ENCODE measurements at regions not wholly inside any gene's neighbourhood (a gene's known extent, or its start where the extent isn't known, plus 50 kb on each side); places are given as distances from the start of the nearest gene placed in this dataset.

DNA sequence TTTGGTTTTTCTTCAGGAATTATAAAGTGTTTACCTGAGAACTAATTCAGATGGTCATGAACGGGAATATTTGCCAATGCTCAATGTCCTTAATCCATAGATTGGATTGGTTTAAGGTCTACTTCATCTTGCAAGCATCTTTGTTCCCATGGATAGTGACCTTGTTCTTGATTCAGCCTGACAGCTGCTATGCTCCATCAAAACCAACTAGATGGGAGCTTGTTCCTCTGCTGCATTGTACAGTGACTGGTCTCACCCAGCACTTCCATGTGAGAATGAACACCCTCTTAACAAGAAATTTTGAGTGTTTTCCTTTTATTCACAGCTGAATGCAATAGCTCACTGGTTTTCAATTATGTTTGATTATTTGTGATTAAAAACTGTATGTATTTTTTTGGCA lies 312.6 kb upstream of the ACTBL2 start:
- TF ChIP-seq, protein P1, sequence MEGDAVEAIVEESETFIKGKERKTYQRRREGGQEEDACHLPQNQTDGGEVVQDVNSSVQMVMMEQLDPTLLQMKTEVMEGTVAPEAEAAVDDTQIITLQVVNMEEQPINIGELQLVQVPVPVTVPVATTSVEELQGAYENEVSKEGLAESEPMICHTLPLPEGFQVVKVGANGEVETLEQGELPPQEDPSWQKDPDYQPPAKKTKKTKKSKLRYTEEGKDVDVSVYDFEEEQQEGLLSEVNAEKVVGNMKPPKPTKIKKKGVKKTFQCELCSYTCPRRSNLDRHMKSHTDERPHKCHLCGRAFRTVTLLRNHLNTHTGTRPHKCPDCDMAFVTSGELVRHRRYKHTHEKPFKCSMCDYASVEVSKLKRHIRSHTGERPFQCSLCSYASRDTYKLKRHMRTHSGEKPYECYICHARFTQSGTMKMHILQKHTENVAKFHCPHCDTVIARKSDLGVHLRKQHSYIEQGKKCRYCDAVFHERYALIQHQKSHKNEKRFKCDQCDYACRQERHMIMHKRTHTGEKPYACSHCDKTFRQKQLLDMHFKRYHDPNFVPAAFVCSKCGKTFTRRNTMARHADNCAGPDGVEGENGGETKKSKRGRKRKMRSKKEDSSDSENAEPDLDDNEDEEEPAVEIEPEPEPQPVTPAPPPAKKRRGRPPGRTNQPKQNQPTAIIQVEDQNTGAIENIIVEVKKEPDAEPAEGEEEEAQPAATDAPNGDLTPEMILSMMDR (IDR thresholded peaks at IDR 0.05), result no peak
- no peak for TF ChIP-seq EZH2 (IDR thresholded peaks at IDR 0.05)
